ENCODE measurements at regions not wholly inside any gene's neighbourhood (a gene's known extent, or its start where the extent isn't known, plus 50 kb on each side); places are given as distances from the start of the nearest gene placed in this dataset.

DNA sequence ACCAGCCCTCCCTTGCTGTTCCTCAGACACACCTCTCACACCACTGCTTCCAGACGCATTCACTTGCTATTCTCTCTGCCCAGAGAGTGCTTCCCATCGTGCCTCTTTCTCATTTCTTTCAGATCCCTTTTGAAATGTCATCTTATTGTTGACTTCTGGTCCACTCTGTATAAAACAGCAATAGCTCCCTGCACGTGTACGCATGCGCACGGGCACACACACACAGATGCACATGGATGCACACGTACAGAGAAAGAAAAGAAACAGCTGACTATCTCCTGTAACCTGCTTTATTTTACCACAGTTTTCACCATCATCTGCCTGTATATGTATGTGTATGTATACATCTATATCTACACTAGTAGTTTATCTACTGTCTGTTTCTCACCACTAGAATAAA, 285.9 kb upstream of the NR5A2 start:
- WGBS (ENCODE audit: low lambda C conversion rate) = 27% methylated on average over 7 of the region's 7 CpGs
- no TSS peak for BruUV-seq (replicated peaks)
- ChIA-PET POLR2A (no interaction called here), CTCF (ENCODE audit: low intra/inter-chr PET ratio, low total read pairs) (no interaction called here)
- H3K27ac ChIP-seq (ENCODE audit: extremely low read length, insufficient read depth, low read length) = no peak overlapping the region
- in situ Hi-C loops (cut with HindIII; ENCODE audit: extremely low pct_ligation_motif_present, low pct_unique_long_range_greater_than_20kb) = no loop called here
- H3K9me3 ChIP-seq (ENCODE audit: low read length) = no peaks in the 10 kb centered on the region
- no peak overlapping the region for H2AFZ ChIP-seq (ENCODE audit: low read length)
- H3K4me3 ChIP-seq (replicated peaks in 1 of 3; ENCODE audit: insufficient read depth in 1 of 3, low read depth in 2 of 3, low read length in 3 of 3) = no peak overlapping the region
- H3K9ac ChIP-seq (ENCODE audit: insufficient read depth, low read depth, low read length) = no peak overlapping the region
- ATAC-seq = no peak
- H4K20me1 ChIP-seq (ENCODE audit: insufficient read depth, low read length) = no peaks in the 10 kb centered on the region
- no peaks in the 10 kb centered on the region for H3K79me2 ChIP-seq (ENCODE audit: insufficient read depth, low read length)
- no peaks in the 10 kb centered on the region for H3K4me1 ChIP-seq (ENCODE audit: insufficient read depth, low read length)
- no peaks in the 10 kb centered on the region for H3K27me3 ChIP-seq (ENCODE audit: control insufficient read depth in 1 of 2, insufficient read depth in 2 of 2, low read length in 2 of 2)
- H3K4me2 ChIP-seq (ENCODE audit: low read depth, low read length) = no peak overlapping the region
- intact Hi-C loops (cut with micrococcal nuclease; ENCODE audit: unreplicated experiment) = no loop called here
- TF ChIP-seq RARA (CRISPR knock-in tag; IDR thresholded peaks at IDR 0.05) (no peak), ZEB1 (IDR thresholded peaks at IDR 0.05; ENCODE audit: insufficient replicate concordance, low read depth) (no peak), TSC22D2 (CRISPR knock-in tag; IDR thresholded peaks at IDR 0.05; ENCODE audit: borderline replicate concordance) (no peak), MIER3 (CRISPR knock-in tag; IDR thresholded peaks at IDR 0.05; ENCODE audit: borderline replicate concordance) (no peak)
- TF ChIP-seq, protein P1, sequence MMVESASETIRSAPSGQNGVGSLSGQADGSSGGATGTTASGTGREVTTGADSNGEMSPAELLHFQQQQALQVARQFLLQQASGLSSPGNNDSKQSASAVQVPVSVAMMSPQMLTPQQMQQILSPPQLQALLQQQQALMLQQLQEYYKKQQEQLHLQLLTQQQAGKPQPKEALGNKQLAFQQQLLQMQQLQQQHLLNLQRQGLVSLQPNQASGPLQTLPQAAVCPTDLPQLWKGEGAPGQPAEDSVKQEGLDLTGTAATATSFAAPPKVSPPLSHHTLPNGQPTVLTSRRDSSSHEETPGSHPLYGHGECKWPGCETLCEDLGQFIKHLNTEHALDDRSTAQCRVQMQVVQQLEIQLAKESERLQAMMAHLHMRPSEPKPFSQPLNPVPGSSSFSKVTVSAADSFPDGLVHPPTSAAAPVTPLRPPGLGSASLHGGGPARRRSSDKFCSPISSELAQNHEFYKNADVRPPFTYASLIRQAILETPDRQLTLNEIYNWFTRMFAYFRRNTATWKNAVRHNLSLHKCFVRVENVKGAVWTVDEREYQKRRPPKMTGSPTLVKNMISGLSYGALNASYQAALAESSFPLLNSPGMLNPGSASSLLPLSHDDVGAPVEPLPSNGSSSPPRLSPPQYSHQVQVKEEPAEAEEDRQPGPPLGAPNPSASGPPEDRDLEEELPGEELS (CRISPR knock-in tag; IDR thresholded peaks at IDR 0.05) = no peak
- no peaks in the 10 kb centered on the region for H3K36me3 ChIP-seq (replicated peaks in 1 of 2; ENCODE audit: control insufficient read depth in 1 of 2, insufficient read depth in 2 of 2, low read length in 2 of 2)
- DNase-seq (ENCODE audit: low spot score) = no peak
- no peak for FAIRE-seq

DNA sequence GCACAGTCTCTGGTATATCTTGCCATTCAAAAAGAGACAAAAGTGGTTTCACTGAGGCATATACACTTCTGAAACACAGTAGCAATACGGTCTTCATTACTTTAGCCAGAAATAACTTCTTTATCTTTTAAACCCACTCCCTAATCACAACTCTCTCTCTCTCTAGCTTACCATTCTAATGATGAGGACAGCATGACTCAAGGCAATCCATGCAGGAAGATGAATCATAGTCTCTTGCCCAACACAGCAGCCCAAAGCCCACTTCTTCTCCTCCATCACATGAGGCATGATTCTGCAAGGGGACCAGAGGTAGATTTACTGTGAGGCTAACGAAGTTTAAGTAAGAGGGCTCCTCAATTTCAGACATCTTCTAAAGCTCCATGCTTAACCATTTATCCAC, 285.0 kb upstream of the NR5A2 start:
- peak; percentile 13; the same call in 1 of the 2 replicates for TF ChIP-seq CEBPB (IDR thresholded peaks at IDR 0.05; ENCODE audit: borderline replicate concordance, low read depth, low read length)
- peak; percentile 46 for TF ChIP-seq FOSL2 (CRISPR knock-in tag; IDR thresholded peaks at IDR 0.05)
- TF ChIP-seq U2AF1 (optimal IDR thresholded peaks at IDR 0.05; ENCODE audit: low read depth, low read length) = no peak
- intact Hi-C loops (cut with micrococcal nuclease; ENCODE audit: unreplicated experiment) = no loop called here
- no peak for DNase-seq (ENCODE audit: low spot score)
- WGBS (ENCODE audit: low lambda C conversion rate) = 4% methylated on average over 2 of the region's 2 CpGs
- no TSS peak for BruUV-seq (replicated peaks)
- no peaks in the 10 kb centered on the region for H3K4me1 ChIP-seq (ENCODE audit: insufficient read depth, low read length)
- in situ Hi-C loops (cut with HindIII; ENCODE audit: extremely low pct_ligation_motif_present, low pct_unique_long_range_greater_than_20kb) = no loop called here
- no peaks in the 10 kb centered on the region for H3K79me2 ChIP-seq (ENCODE audit: insufficient read depth, low read length)
- CTCF ChIA-PET (ENCODE audit: low intra/inter-chr PET ratio, low total read pairs) = no interaction called here
- H3K36me3 ChIP-seq (replicated peaks in 1 of 2; ENCODE audit: control insufficient read depth in 1 of 2, insufficient read depth in 2 of 2, low read length in 2 of 2) = no peaks in the 10 kb centered on the region
- no peak overlapping the region for H3K9ac ChIP-seq (ENCODE audit: insufficient read depth, low read depth, low read length)
- no peak overlapping the region for H3K4me3 ChIP-seq (replicated peaks in 1 of 3; ENCODE audit: insufficient read depth in 1 of 3, low read depth in 2 of 3, low read length in 3 of 3)
- no peaks in the 10 kb centered on the region for H3K9me3 ChIP-seq (ENCODE audit: low read length)
- no peak overlapping the region for H3K27ac ChIP-seq (ENCODE audit: extremely low read length, insufficient read depth, low read length)
- ATAC-seq = no peak
- POLR2A ChIA-PET = no interaction called here
- H4K20me1 ChIP-seq (ENCODE audit: insufficient read depth, low read length) = no peaks in the 10 kb centered on the region
- no peak for FAIRE-seq
- no peak overlapping the region for H2AFZ ChIP-seq (ENCODE audit: low read length)
- H3K27me3 ChIP-seq (ENCODE audit: control insufficient read depth in 1 of 2, insufficient read depth in 2 of 2, low read length in 2 of 2) = no peaks in the 10 kb centered on the region
- H3K4me2 ChIP-seq (ENCODE audit: low read depth, low read length) = no peak overlapping the region
